NCI-H1417 (cell line): ENCODE measurements at regions not wholly inside any gene's neighbourhood (a gene's known extent, or its start where the extent isn't known, plus 50 kb on each side); places are given as distances from the start of the nearest gene placed in this dataset.

Source experiments
- DNase-seq, 3 experiments: peaks; one replicate each; lab custom pipeline; 2025; lab: John Stamatoyannopoulos, UW

DNA sequence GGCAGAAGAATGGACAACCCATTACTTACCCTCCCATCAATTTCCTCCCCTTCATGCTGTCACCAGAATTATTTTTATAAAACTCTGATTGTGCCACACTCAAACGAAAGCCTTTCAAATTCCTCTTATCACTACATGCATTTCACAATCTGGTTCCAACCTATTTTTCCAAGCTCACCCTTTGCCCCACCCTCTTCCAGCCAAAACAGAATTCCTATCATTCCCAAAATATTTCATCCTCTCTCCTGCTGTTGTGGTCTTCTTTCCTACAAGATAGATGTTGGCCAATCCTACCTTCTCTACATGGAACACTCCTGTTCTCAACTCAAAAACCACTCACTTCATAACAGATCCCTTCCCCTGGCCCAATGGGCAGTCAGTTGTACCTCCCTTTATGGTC, 111.5 kb downstream of the ELAPOR2 start:
- DNase-seq: no peak

DNA sequence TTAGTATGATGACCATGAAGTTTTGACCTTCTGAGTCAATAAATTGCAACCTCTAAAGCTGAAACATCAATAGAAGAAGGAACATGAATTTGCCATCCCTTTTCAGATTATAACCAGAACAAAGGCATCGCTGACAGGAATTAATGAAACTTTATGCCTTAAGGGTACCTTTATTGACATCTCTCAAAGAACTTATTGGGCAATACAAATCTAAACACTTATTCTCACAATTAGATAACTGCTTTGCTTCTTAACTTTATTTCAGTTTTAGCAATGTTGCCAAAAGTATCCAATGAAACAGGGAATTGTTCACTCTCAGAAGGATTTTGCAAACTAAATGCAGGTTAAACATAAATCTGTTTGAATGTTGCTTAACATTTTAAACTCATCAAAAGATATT, 116.0 kb downstream of the ELAPOR2 start:
- no peak for DNase-seq

DNA sequence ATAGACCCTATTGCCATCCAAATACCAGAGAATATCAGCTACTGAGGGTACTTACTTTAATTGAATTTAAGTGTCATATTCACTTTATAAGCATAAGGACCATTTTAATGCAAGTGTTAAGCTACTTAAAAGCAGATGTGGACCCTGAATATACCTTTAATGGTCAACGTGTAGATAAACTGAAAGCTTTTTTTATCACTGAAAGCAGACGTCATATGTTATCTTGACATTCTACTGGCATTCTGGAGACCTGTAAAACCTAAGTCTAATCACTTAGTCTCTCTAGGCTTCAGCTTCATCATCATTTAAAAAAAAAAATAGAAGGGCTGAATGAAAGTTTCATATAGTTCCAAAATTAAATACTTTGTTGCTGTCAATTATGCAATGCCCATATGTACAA, 116.5 kb downstream of the ELAPOR2 start:
- DNase-seq: no peak

DNA sequence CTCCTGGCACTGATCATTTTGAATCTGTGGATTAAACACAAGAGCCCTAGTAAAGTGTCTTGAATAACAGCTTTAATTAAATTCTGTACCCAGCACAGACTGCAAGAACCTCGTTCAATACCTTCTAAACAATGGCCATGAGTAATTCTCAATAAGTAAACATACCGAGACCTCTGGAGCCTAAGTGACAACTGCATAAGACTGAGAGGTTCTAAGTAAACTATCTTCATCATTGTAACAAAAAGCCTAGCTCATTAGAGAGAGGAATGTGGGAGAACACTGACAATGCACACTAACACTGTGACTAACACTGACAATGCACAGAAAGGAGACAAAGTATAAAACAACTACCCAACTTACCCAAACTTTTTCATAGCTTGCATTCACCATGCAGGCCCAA, 117.4 kb downstream of the ELAPOR2 start:
- DNase-seq: peak in 2 of 3 experiments; percentile 10 to 50

DNA sequence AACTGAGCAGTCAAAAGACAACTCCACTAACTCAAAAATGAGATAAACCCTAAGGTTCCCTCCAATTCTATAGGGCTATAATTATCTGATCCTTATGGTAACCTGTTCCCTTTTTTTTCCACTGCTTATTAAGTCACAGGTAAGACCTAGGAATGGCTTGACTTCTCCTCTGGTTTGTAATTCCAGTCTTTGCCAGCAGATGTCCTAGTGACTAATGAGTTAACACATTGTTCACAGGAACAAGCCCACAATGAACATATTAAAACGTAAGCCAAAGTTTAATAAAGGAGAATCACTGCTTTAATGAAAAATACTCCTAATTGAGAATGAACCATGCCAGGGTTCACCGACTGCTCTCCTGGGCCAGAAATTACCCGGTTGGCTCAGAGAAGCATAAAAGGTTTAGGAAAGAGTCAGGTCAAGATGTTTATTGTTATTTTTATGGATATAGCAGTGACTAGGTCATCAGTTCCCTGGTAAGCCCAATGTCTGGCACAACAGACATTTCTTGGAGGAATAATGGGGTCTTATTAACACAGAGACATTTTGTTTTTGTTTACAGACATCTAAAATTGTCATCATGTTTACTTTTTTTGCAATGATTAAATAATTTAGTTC, 120.1 kb downstream of the ELAPOR2 start:
- DNase-seq: peak; percentile 73 to 94 (median 85)

DNA sequence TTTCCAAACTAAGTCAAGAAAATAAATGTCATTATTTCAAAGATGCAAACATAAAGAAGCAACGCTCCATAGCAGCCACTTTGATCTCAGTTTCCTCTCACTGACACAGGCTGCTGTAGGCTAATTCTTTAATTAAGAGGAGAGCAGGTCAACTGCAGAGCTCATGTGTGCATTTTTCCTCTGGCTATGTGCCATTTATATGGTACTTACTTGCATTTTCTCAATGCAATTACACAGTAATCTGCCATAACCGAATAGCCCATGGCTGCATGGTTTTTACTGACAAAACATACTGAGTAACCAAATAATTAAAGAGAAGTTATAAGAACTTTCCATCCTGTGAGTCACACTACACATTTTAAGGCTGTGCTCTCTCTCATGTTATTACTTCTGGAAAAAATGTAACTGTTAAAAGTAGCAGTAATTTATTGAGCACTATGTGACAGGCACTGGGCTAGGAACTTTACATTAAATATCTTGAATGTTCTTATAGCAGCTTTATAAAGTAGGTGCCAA, 122.0 kb downstream of the ELAPOR2 start:
- no peak for DNase-seq

DNA sequence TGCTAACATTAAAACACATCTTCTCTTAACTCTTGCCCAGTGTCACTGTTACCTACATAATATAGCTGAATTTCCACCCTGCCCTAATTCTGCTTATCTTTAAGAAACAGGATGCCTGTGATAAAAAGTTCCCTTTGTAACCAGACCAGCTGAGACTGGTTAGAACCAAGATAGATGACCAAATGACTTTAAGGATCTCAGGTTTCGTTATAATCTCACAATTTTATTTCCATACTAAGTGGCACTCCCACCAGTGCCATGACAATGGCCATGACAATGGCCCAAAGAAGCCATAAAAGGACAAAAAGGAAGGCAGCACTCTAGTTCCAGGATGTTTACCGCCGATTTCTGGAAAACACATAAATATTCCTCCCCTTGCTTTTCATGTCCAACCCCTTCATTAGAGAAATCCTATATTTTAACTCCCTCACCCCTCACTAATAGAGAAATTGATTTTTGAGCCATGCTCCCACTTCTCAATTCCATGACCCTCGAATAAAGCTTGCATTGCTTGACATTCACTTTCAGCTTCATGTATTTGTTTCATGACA, 126.1 kb downstream of the ELAPOR2 start:
- no peak for DNase-seq

DNA sequence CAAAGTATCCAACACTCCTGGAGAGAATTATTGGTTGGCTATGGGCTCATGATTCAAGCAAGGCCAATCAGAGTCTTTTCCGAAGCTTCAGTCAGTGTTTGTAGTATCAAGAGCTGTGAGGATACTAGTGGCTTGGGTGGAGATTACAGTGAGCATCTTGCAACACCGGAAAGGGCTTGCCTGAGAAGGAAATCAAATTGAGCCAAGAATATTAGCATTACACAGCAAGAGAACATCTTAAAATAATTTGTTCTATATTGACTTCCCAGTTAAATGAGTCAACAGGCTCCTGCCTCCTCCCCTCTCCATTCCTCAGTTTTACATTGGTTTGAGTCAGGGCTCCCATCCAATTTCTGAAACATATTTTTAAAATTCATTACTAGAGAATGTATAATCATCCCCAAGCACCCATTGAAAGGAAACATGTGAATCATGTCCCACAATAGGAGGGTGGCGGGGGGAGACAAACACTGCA, 127.4 kb downstream of the ELAPOR2 start:
- DNase-seq: no peak

DNA sequence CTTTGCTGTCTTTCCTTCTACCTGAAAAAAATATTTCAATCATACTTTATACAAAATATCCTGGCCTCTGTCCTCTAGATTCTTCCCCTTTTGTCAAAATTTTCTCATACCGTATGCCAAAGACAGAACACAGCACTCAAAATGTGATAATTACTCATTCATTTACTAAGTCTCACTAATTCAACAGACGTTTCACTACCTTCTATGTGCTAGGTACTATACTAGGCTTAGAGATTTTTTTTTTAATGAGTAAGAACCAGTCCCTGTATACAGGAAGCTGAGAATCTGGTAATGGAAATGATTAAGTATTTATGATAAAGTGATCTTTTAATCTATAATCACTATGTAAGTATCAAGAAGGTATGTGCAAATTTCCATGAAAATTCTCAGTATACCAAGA, 128.0 kb downstream of the ELAPOR2 start:
- DNase-seq: no peak

DNA sequence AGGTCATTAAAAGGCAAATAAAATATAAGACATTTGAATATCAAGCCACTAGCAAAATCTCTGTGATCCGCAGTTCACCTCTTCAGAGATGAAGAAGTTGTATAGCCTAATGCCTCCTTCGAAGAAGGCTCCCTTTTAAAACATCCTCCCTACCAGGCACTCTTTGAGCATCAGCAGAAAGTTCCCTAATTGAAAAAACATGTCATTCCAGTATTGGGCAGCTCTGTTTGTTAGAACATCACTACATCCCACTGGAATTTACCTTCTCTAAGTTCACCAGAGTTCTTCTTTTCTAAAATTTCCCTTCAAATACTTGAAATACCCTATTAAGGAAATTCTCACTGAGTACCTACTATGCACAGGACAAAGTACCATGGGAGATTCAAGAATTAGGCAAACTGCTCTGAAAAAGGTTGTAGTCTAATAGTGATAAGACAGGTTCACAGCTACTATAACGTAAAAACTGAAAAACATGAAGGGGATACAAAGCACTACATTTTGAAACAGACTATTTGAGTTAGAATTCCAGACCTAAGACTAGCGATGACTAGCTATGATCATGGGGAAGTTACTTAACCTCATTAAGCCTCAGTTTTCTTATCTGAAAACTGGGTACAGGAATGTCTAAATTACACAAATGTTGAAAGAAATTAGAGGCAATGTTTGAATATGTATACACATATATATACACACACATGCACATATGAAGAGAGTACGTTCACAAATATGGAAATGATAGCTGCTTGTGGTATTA, 128.7 kb downstream of the ELAPOR2 start:
- no peak for DNase-seq

DNA sequence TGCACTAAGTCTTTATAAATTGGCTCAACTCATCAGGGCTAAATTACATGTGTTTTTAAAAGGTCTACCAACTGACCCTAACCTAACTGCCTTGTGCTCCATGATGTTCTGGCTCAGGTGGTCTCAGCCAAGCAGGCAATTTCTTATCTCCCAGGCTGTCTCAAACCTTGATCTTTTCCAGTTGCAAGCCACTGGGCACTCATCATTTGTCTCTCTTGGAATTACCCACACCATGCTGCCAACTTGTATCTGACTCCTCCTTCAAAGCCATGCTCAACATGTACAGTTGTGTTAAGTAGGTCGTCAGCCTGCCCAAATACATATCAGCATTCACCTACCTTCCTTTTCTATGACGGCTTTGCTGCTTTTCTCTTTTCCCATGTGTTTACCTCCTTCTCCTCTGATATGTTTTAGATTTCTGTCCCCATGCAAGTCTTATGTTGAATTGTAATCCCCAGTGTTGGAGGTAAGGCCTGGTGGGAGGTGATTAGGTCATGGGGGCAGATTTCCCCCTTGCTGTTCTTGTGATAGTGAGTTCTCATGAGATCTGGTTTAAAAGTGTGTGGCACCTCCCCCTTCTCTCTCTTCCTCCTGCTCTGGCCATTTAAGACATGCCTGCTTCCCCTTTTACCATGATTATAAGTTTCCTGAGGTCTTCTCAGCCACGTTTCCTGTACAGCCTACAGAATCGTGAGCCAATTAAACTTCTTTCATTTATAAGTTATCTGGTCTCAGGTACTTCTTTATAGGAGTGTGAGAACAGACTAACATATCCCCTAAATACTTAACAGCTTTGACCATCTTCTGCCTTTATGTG, 130.0 kb downstream of the ELAPOR2 start:
- DNase-seq: no peak

DNA sequence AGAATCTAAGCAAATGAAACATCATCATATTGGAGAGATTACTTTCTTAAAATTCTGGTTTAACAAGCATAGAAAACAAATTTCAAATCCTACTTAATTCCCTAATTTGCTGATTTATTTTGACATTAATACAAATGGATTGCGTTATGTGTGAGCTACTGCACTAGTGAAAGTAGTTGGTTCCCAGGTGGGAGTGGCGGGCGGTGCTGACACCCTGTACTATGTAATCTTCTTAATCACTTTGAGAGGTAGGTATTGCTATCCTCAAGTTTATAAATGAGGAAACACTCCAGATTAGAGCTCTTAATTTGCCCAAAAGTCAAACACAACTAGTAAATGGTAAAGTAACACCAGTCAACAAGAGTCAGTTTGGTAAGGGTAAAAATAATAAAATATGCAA, 131.1 kb downstream of the ELAPOR2 start:
- no peak for DNase-seq

DNA sequence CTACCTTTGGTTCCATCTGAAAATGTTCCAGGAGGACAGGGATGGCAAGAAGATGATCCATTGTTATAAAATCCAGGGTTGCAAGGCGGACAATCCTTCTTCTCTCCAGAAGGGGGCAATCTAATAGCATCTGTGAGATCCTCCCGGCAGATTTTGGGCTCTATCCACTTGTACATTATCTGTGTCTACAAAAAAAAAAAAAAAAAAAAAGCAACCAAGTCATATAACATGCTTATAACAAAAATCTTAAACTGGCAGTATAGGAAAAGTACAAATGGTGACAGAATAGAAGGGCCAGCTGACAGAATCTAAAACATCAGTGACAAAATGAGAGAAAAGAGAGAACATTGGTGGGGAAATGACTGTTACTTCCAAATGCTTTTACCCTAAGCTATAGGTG, 132.7 kb downstream of the ELAPOR2 start:
- DNase-seq: peak; percentile 36 to 81 (median 61)

DNA sequence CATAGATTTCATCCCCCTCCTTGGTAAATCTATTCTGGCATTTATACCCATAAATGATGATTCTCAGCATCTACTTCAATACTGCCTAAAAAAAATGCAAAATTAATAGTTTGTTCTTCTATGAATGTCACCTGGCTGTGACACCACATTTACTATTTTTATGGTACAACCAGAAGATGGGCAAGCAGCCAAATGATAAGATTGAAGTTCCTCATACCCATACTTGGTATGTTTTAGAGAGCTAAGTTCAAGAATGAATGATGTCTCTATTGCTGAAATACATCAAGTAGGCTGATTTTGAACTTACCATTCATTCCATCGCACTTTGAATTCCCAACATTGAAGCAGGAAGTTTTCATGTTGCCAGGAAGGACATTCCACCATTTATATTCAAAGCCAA, 134.2 kb downstream of the ELAPOR2 start:
- DNase-seq: no peak

DNA sequence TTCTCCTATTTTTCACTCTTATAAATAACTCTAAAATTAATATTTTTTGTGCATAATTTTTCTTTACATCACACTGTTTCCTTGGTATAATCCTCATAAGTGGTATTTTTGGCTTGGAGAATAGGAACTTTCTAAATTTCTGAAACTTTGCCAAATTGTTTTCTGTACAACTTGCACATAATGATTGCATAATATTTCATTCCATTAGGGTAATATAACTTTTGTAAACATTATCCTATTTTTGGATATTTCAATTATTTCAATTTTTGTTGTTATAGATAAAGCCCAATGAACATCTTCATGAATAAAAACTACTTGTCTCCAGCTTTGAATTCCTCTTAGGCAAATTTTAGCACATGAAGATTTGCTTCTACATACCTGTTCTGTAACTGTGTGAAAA, 135.9 kb downstream of the ELAPOR2 start:
- no peak for DNase-seq

DNA sequence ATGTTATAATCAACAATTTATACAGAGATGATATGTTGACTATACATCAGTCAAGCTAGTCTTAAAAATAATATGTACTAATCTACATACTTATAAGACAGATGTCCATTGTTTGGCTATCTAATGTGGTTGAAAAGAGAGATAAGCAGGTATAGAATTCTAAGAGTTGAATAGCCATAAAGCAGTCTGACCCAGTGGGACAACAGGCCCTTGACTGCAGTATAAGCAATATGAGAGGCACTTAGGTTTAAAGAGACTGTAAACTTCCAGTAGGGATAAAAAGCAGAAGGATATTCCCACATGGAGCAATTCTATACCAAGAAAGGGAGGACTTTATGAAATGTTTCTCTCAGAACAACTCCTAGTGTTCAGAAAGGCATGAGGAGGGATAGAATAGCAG, 139.3 kb downstream of the ELAPOR2 start:
- DNase-seq: peak in 1 of 3 experiments; percentile 81

DNA sequence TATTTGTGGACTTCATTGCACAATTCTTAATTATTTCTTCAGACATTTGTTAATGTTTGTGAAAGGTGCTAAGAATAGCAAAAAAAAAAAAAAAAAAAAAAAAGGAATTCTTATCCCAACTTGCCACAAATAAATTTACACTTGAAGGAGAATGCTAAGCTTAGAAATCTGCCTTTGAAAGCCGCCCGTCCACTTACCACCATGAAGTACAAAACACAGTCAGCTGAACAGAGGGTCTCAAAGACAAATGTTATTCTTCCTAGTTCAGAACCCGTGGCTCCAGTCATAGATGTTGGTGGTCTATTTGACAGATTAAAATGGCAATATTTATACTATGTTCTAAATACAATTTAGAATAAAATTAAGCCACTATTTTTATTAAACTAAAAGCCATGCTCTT, 141.2 kb downstream of the ELAPOR2 start:
- no peak for DNase-seq

DNA sequence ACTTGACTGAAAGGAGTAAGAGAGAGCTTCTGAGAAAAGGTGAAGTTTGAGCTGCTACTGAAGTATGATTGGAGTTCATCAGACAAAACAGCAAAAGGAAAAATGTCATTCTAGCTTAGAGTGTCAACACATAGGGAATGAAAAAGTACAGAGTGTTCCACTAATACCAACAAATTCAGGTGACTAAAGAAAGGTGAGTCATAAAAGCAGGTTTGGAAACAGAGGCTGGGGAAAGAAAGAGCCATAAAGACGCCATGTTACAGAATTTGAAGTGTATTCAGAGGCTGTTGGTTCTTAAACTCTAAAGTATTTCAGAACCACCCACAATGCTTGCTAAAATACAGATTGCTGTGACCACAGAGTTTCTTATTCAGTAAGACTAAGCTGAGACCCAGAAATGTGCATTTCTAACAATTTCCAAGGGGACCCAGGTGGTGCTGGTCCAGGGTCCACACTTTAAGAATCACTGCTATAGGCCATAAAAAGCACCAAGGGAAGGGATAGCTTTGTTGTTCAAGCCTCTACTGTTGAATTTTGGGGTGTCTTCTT, 143.1 kb downstream of the ELAPOR2 start:
- DNase-seq: no peak

DNA sequence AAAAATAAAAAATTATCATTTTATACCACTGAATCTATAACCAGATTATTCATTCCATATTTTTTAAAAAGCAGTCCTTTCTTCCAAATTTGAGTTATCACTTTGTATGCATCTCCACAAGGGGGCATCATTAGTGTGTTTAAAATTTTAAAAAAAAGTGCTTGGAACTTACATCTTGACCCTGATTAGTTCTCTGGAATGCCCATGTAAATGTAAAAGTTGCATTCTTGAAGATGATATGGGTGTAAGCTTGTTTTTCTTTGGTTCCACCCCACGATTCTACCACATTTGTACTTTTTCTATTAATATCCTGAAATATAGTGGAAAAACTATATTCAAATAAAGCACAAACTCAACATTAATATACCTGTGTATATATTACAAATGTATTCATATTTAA, 144.9 kb downstream of the ELAPOR2 start:
- DNase-seq: peak; percentile 10 to 47 (median 45)
